GM19438 (cell line): ENCODE measurements at regions not wholly inside any gene's neighbourhood (a gene's known extent, or its start where the extent isn't known, plus 50 kb on each side); places are given as distances from the start of the nearest gene placed in this dataset.

Experiments
- ATAC-seq: cut with Tn5 transposase; IDR thresholded peaks from one replicate; pipeline ENCODE4 v1.9.1; 2021; ENCODE audit warnings: low read depth; ENCODE audit not compliant: unreplicated experiment

- no peak for ATAC-seq
These were observed 735.1 kb downstream of the TYW1 start for GRCh38 chr7:67731704-67732103.

- ATAC-seq, result no peak
These were observed 736.3 kb downstream of the TYW1 start for GRCh38 chr7:67732898-67733297.

- no peak for ATAC-seq
These were observed 741.5 kb downstream of the TYW1 start for GRCh38 chr7:67738145-67738544.

- ATAC-seq, result no peak
These were observed 742.3 kb downstream of the TYW1 start for GRCh38 chr7:67738958-67739357.

GRCh38 chr7:67743501-67743900 is 746.9 kb downstream of the TYW1 start:
- no peak for ATAC-seq

- ATAC-seq, result no peak
These were observed 755.6 kb downstream of the TYW1 start for GRCh38 chr7:67752227-67752626.

GRCh38 chr7:67753891-67754290 is 757.3 kb downstream of the TYW1 start:
- ATAC-seq, result no peak

- ATAC-seq, result no peak
These were observed 758.0 kb downstream of the TYW1 start for GRCh38 chr7:67754651-67755050.

GRCh38 chr7:67758551-67758950 is 761.9 kb downstream of the TYW1 start:
- ATAC-seq, result no peak

- ATAC-seq, result no peak
These were observed 764.3 kb downstream of the TYW1 start for GRCh38 chr7:67760971-67761370.

- ATAC-seq, result no peak
These were observed 765.9 kb downstream of the TYW1 start for GRCh38 chr7:67762516-67762915.

GRCh38 chr7:67764289-67764688 is 767.7 kb downstream of the TYW1 start:
- no peak for ATAC-seq

GRCh38 chr7:67765481-67766175 is 769.0 kb downstream of the TYW1 start:
- ATAC-seq, result no peak

- no peak for ATAC-seq
These were observed 770.3 kb downstream of the TYW1 start for GRCh38 chr7:67766906-67767410.

GRCh38 chr7:67771846-67772605 is 775.4 kb downstream of the TYW1 start:
- no peak for ATAC-seq

GRCh38 chr7:67773081-67773480 is 776.4 kb downstream of the TYW1 start:
- ATAC-seq, result no peak

- no peak for ATAC-seq
These were observed 780.5 kb downstream of the TYW1 start for GRCh38 chr7:67777119-67777518.

GRCh38 chr7:67781841-67782240 is 785.2 kb downstream of the TYW1 start:
- no peak for ATAC-seq

- ATAC-seq, result no peak
These were observed 789.4 kb downstream of the TYW1 start for GRCh38 chr7:67786021-67786420.

GRCh38 chr7:67788669-67789068 is 792.0 kb downstream of the TYW1 start:
- no peak for ATAC-seq

GRCh38 chr7:67791918-67792317 is 795.3 kb downstream of the TYW1 start:
- no peak for ATAC-seq

- ATAC-seq, result no peak
These were observed 797.9 kb downstream of the TYW1 start for GRCh38 chr7:67794544-67794943.
